Stomach (tissue), 8 donors: ENCODE measurements at regions not wholly inside any gene's neighbourhood (a gene's known extent, or its start where the extent isn't known, plus 50 kb on each side); places are given as distances from the start of the nearest gene placed in this dataset.

ENCODE experiments used
- DNase-seq, 2 donors: peaks; one replicate each; pipeline versions ENCODE4 v3.0.0 to v3.0.0-alpha.2; 2013 to 2019
- H3K27ac ChIP-seq, 5 donors: fragments of 200-600 bp in 4 of 5; sonication (generic) in 4 of 5; one replicate each; pipeline ENCODE4 v1.5.1; 2013 to 2019; ENCODE audit warnings: mild to moderate bottlenecking in 1 of 5, moderate library complexity in 1 of 5
- H3K27me3 ChIP-seq, 3 donors: fragments of 200-600 bp; sonication (generic); one replicate each; pipeline ENCODE4 v1.5.1; 2017 to 2019; ENCODE audit warnings: mixed run types in 1 of 3
- H3K36me3 ChIP-seq, 4 donors: fragments of 200-600 bp; sonication (generic); 1 replicate in 3 of 4; 2 replicates in 1 of 4; pipeline ENCODE4 v1.5.1; 2016 to 2019
- H3K4me1 ChIP-seq, 4 donors: fragments of 200-600 bp; sonication (generic); one replicate each; pipeline ENCODE4 v1.5.1; 2016 to 2019
- H3K4me3 ChIP-seq, 4 donors: fragments of 200-600 bp; sonication (generic) in 3 of 4; one replicate each; pipeline ENCODE4 v1.5.1; 2016 to 2019; ENCODE audit warnings: mild to moderate bottlenecking in 1 of 4
- H3K9me3 ChIP-seq, 4 donors: fragments of 200-600 bp; sonication (generic); one replicate each; pipeline ENCODE4 v1.5.1; 2016 to 2019
- CTCF ChIP-seq, 7 experiments: fragments of 450-650 bp in 4 of 7; fragments of 200-600 bp in 3 of 7; sonication (generic) in 3 of 7; IDR thresholded peaks; one replicate each; pipeline ENCODE4 v1.5.1; 2016 to 2019; ENCODE audit warnings: antibody characterized with exemption in 7 of 7, control low read depth in 2 of 7, mild to moderate bottlenecking in 1 of 7
- EP300 ChIP-seq: sonication (generic); formaldehyde crosslinking; IDR thresholded peaks from one replicate; pipeline ENCODE4 v1.6.1; 2017; ENCODE audit warnings: antibody characterized with exemption
- POLR2A ChIP-seq, 4 donors: fragments of 450-650 bp; IDR thresholded peaks; one replicate each; pipeline ENCODE4 v1.6.1; 2016; ENCODE audit warnings: antibody characterized with exemption in 4 of 4, control low read depth in 2 of 4, mild to moderate bottlenecking in 1 of 4, moderate library complexity in 1 of 4
- POLR2AphosphoS5 ChIP-seq, 3 donors: sonication (generic); formaldehyde crosslinking; IDR thresholded peaks; one replicate each; pipeline ENCODE4 v1.6.1; 2016; ENCODE audit warnings: antibody characterized with exemption in 3 of 3
- WGBS, 5 donors: extraction: QIAGEN DNeasy Blood & Tissue Kit in 3 of 5; methylation state at CpG; one replicate each; pipeline versions ENCODE4 v1.1.5 to v1.1.7; 2013 to 2018; 5-methylcytosine and 5-hydroxymethylcytosine counted together
- intact Hi-C: fragments of 100-400 bp; cut with DNase I; formaldehyde crosslinking; loops from one replicate; pipeline ENCODE4 v1.15.1; 2023; ENCODE audit warnings: low total_unique reads
- donor health status: healthy with polysubstance abuse.
- donor health status: Bipolar disorder and iron deficiency.
- donor health status: healthy.

- no peaks in the 10 kb centered on the region for H3K27me3 ChIP-seq
- WGBS, 5 donors, result 85 to 93% (median 88%) methylated on average over 5 of the region's 5 CpGs
- H3K36me3 ChIP-seq, result no peaks in the 10 kb centered on the region
- peaks cover 4 to 34% (median 25%) of the 10 kb centered on the region in 4 donors for H3K4me1 ChIP-seq
- intact Hi-C loops, result no loop called here
- H3K4me3 ChIP-seq, result no peak overlapping the region
- no peaks in the 10 kb centered on the region for H3K9me3 ChIP-seq
- no peak for DNase-seq
- H3K27ac ChIP-seq, result no peak overlapping the region
- no peak for TF ChIP-seq EP300
- no peak for TF ChIP-seq POLR2A (IDR thresholded peaks at IDR 0.05)
- no peak for TF ChIP-seq POLR2AphosphoS5 (IDR thresholded peaks at IDR 0.05)
- no peak for TF ChIP-seq CTCF (IDR thresholded peaks at IDR 0.05)
Observed at GRCh38 chr10:78800006-78800405, 268.8 kb upstream of the ZMIZ1 start.

DNA sequence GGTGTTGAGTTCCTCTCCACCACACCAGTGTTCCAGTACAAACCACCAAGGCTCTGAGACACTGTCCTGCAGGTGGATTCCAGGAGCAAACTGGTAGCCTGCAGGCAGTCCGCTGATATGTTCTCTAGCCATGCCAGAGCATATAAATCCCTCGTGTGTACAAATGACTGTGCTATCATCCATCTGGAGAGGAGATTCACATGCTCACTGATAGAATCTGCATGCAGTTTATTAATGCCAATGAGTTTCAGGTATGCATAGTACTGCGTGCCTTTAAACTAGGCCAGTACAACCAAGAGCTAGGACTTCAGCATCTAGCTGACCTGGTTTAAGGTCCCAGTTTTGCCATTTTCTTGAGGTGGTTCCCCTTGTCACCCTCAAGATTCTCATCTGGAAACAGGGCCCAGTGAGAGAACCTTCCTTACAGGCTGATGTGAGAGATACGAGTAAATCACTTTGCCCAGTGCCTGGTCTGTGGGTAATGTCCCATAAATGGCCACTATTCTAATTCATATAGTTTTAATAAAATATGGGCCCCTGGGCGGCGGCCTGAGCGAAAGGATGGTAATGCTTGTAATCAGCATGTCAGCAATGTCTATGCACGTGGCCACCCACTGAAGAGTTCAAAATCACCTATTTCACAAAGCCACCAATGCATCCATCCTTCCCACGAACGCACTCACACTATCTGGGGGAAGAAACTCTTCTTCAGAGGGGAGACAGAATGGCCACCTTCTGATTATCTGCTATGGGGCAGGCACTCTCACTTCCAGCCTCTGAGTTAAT lies 268.0 kb upstream of the ZMIZ1 start:
- Histone ChIP-seq H3K4me1 (peaks cover 6 to 41% (median 30%) of the 10 kb centered on the region in 4 donors), H3K36me3 (no peaks in the 10 kb centered on the region), H3K27me3 (no peaks in the 10 kb centered on the region), H3K4me3 (no peak overlapping the region), H3K27ac (no peak overlapping the region), H3K9me3 (no peaks in the 10 kb centered on the region)
- DNase-seq, result no peak
- WGBS, 5 donors, result 90 to 94% (median 91%) methylated on average over 10 of the region's 10 CpGs
- TF ChIP-seq POLR2A (IDR thresholded peaks at IDR 0.05), result no peak
- no peak for TF ChIP-seq CTCF (IDR thresholded peaks at IDR 0.05)
- TF ChIP-seq POLR2AphosphoS5 (IDR thresholded peaks at IDR 0.05), result no peak
- no peak for TF ChIP-seq EP300
- intact Hi-C loops, result no loop called here

- Histone ChIP-seq H3K4me1 (peaks cover 6 to 57% (median 37%) of the 10 kb centered on the region in 4 donors), H3K36me3 (no peaks in the 10 kb centered on the region), H3K27ac (peak overlapping the region in 4 of 5 donors; percentile 59 to 81 (median 78)), H3K4me3 (no peak overlapping the region), H3K9me3 (no peaks in the 10 kb centered on the region), H3K27me3 (no peaks in the 10 kb centered on the region)
- 58 to 73% (median 59%) methylated on average over 4 of the region's 4 CpGs for WGBS, 5 donors
- TF ChIP-seq EP300, result no peak
- TF ChIP-seq POLR2AphosphoS5 (IDR thresholded peaks at IDR 0.05), result no peak
- no peak for TF ChIP-seq POLR2A (IDR thresholded peaks at IDR 0.05)
- TF ChIP-seq CTCF (IDR thresholded peaks at IDR 0.05), result no peak
- intact Hi-C loops, result no loop called here
- DNase-seq, result peak in 1 of 2 donors; percentile 78
Observed at GRCh38 chr10:78802431-78802830, 266.3 kb upstream of the ZMIZ1 start.

- Histone ChIP-seq H3K36me3 (no peaks in the 10 kb centered on the region), H3K27me3 (no peaks in the 10 kb centered on the region), H3K4me3 (no peak overlapping the region), H3K4me1 (peaks cover 6 to 57% (median 38%) of the 10 kb centered on the region in 4 donors), H3K27ac (peak overlapping the region; percentile 51 to 81 (median 76)), H3K9me3 (no peaks in the 10 kb centered on the region)
- peak in 1 of 2 donors; percentile 89 for DNase-seq
- intact Hi-C loops, result no loop called here
- TF ChIP-seq EP300, result no peak
- no peak for TF ChIP-seq CTCF (IDR thresholded peaks at IDR 0.05)
- TF ChIP-seq POLR2AphosphoS5 (IDR thresholded peaks at IDR 0.05), result peak in 1 of 3 donors; percentile 12
- TF ChIP-seq POLR2A (IDR thresholded peaks at IDR 0.05), result no peak
- 38 to 67% (median 44%) methylated on average over 11 of the region's 11 CpGs for WGBS, 5 donors
Observed at GRCh38 chr10:78802866-78803265, 265.9 kb upstream of the ZMIZ1 start.
